Activated CD4-positive, alpha-beta memory T cell treated with anti-CD3 and anti-CD28 coated beads for 36 hours (primary cell): ENCODE measurements at regions not wholly inside any gene's neighbourhood (a gene's known extent, or its start where the extent isn't known, plus 50 kb on each side); places are given as distances from the start of the nearest gene placed in this dataset.

Source experiments
- CTCF ChIA-PET: fragments of 350-600 bp; sonication (Branson Sonifier 250); formaldehyde crosslinking; loops from one replicate; lab custom pipeline; 2021; ENCODE audit warnings: antibody characterized with exemption, inconsistent platforms; lab: Charles Lee
- POLR2A ChIA-PET: fragments of 350-600 bp; sonication (Branson Sonifier 250); formaldehyde crosslinking; loops from one replicate; lab custom pipeline; 2021; ENCODE audit warnings: antibody characterized with exemption; lab: Charles Lee
- DNase-seq: peaks from one replicate; pipeline ENCODE4 v3.0.0-alpha.2; 2020
- H3K27ac Mint-ChIP-seq: one replicate; pipeline ENCODE4 v1.8.0; 2021; ENCODE audit warnings: mixed read lengths
- H3K27me3 Mint-ChIP-seq: one replicate; pipeline ENCODE4 v1.8.0; 2021; ENCODE audit warnings: mixed read lengths
- H3K36me3 Mint-ChIP-seq: one replicate; pipeline ENCODE4 v1.8.0; 2021; ENCODE audit warnings: mixed read lengths
- H3K4me1 Mint-ChIP-seq: one replicate; pipeline ENCODE4 v1.8.0; 2021; ENCODE audit warnings: low read depth, mixed read lengths
- H3K4me3 Mint-ChIP-seq: one replicate; pipeline ENCODE4 v1.8.0; 2021; ENCODE audit warnings: mild to moderate bottlenecking, mixed read lengths
- H3K9me3 Mint-ChIP-seq: one replicate; pipeline ENCODE4 v1.8.0; 2021; ENCODE audit warnings: mixed read lengths
- intact Hi-C: fragments of 100-400 bp; cut with micrococcal nuclease; formaldehyde crosslinking; loops from one replicate; pipeline ENCODE4 v1.15.1; 2023

- H3K27me3 Mint-ChIP-seq = no peaks in the 10 kb centered on the region
- no peak overlapping the region for H3K27ac Mint-ChIP-seq
- DNase-seq = no peak
- no peak overlapping the region for H3K4me3 Mint-ChIP-seq
- ChIA-PET POLR2A (no interaction called here), CTCF (no interaction called here)
- H3K36me3 Mint-ChIP-seq = no peaks in the 10 kb centered on the region
- no peaks in the 10 kb centered on the region for H3K4me1 Mint-ChIP-seq
- H3K9me3 Mint-ChIP-seq = peaks cover 13% of the 10 kb centered on the region
- intact Hi-C loops = no loop called here
These were observed 67.2 kb upstream of the SYT1 start for GRCh38 chr12:78797196-78797931.

GRCh38 chr12:78799649-78800048, 64.9 kb upstream of the SYT1 start:
- CTCF ChIA-PET = no interaction called here
- DNase-seq = no peak
- POLR2A ChIA-PET = no interaction called here
- H3K9me3 Mint-ChIP-seq = peaks cover 12% of the 10 kb centered on the region
- H3K27ac Mint-ChIP-seq = no peak overlapping the region
- H3K4me1 Mint-ChIP-seq = no peaks in the 10 kb centered on the region
- H3K4me3 Mint-ChIP-seq = no peak overlapping the region
- intact Hi-C loops = no loop called here
- H3K36me3 Mint-ChIP-seq = no peaks in the 10 kb centered on the region
- no peaks in the 10 kb centered on the region for H3K27me3 Mint-ChIP-seq

GRCh38 chr12:78802593-78802992, 62.0 kb upstream of the SYT1 start:
- no peaks in the 10 kb centered on the region for H3K36me3 Mint-ChIP-seq
- CTCF ChIA-PET = no interaction called here
- H3K4me3 Mint-ChIP-seq = no peak overlapping the region
- no peaks in the 10 kb centered on the region for H3K27me3 Mint-ChIP-seq
- H3K4me1 Mint-ChIP-seq = no peaks in the 10 kb centered on the region
- DNase-seq = no peak
- peaks cover 6% of the 10 kb centered on the region for H3K9me3 Mint-ChIP-seq
- intact Hi-C loops = no loop called here
- POLR2A ChIA-PET = no interaction called here
- H3K27ac Mint-ChIP-seq = no peak overlapping the region

GRCh38 chr12:78804262-78804661, 60.3 kb upstream of the SYT1 start:
- intact Hi-C loops = no loop called here
- DNase-seq = no peak
- POLR2A ChIA-PET = no interaction called here
- H3K4me1 Mint-ChIP-seq = no peaks in the 10 kb centered on the region
- H3K4me3 Mint-ChIP-seq = no peak overlapping the region
- no peaks in the 10 kb centered on the region for H3K36me3 Mint-ChIP-seq
- H3K9me3 Mint-ChIP-seq = peaks cover 6% of the 10 kb centered on the region
- CTCF ChIA-PET = no interaction called here
- no peak overlapping the region for H3K27ac Mint-ChIP-seq
- no peaks in the 10 kb centered on the region for H3K27me3 Mint-ChIP-seq
